A673 (cell line): ENCODE measurements at regions not wholly inside any gene's neighbourhood (a gene's known extent, or its start where the extent isn't known, plus 50 kb on each side); places are given as distances from the start of the nearest gene placed in this dataset.

Experiments
- EZH2 ChIP-seq: fragments of 200-600 bp; sonication (generic); IDR thresholded peaks from 2 replicates; pipeline ENCODE4 v1.6.1; 2017; ENCODE audit warnings: borderline replicate concordance, low read depth, mild to moderate bottlenecking, mixed read lengths, antibody characterized with exemption, low read length; ENCODE audit not compliant: poor library complexity, severe bottlenecking
- TF ChIP-seq, protein P1 (sequence below): fragments of 300-800, 200-600 bp; sonication (generic); conservative IDR thresholded peaks from 2 replicates; pipeline ENCODE4 v1.5.1; 2017; ENCODE audit warnings: low read depth, mild to moderate bottlenecking, antibody characterized with exemption, low read length, moderate library complexity, mixed read lengths

DNA sequence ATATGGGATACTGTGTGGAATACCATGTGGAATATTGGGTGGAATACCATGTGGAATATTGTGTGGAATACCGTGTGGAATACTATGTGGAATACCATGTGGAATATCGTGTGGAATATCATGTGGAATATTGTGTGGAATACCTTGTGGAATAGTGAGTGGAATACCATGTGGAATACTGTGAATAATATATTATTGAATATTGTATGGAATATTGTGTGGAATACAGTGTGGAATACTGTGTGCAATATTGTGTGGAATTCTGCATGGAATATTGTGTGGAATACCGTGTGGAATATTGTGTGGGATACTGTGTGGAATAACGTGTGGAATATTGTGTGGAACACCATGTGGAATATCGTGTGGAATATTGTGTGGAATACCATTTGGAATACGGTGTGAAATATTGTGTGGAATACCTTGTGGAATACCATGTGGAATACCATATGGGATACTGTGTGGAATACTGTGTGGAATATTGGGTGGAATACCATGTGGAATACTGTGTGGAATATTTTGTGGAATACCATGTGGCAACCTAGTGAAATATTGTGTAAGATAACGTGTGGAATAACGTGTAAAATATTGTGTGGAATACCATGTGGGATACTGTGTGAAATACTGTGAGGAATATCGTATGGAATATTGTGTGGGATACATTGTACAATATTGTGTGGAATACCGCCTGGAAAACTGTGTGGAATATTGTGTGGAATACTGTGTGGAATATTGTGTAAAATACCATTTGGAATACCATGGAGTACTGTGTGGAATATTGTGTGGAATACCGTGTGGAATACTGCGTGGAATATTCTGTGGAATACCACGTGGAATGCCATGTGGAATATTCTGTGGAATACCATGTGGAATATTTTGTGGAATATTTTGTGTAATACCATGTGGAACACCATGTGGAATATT lies 133.9 kb upstream of the CHST15 start:
- TF ChIP-seq EZH2, result no peak
- TF ChIP-seq, protein P1, sequence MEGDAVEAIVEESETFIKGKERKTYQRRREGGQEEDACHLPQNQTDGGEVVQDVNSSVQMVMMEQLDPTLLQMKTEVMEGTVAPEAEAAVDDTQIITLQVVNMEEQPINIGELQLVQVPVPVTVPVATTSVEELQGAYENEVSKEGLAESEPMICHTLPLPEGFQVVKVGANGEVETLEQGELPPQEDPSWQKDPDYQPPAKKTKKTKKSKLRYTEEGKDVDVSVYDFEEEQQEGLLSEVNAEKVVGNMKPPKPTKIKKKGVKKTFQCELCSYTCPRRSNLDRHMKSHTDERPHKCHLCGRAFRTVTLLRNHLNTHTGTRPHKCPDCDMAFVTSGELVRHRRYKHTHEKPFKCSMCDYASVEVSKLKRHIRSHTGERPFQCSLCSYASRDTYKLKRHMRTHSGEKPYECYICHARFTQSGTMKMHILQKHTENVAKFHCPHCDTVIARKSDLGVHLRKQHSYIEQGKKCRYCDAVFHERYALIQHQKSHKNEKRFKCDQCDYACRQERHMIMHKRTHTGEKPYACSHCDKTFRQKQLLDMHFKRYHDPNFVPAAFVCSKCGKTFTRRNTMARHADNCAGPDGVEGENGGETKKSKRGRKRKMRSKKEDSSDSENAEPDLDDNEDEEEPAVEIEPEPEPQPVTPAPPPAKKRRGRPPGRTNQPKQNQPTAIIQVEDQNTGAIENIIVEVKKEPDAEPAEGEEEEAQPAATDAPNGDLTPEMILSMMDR, result no peak
